Prostate gland (tissue), 2 donors: ENCODE measurements at regions not wholly inside any gene's neighbourhood (a gene's known extent, or its start where the extent isn't known, plus 50 kb on each side); places are given as distances from the start of the nearest gene placed in this dataset.

Experiments used
- CTCF ChIP-seq, 4 experiments: fragments of 200-600 bp in 2 of 4; fragments of 450-650 bp in 2 of 4; sonication (generic) in 2 of 4; IDR thresholded peaks; 1 replicate in 3 of 4; 2 replicates in 1 of 4; pipeline ENCODE4 v1.5.1; 2016 to 2019; ENCODE audit warnings: antibody characterized with exemption in 4 of 4, mild to moderate bottlenecking in 2 of 4, moderate library complexity in 2 of 4
- POLR2AphosphoS5 ChIP-seq: sonication (generic); formaldehyde crosslinking; IDR thresholded peaks from one replicate; pipeline ENCODE4 v1.6.1; 2017; ENCODE audit warnings: antibody characterized with exemption

- no peak for TF ChIP-seq CTCF (IDR thresholded peaks at IDR 0.05)
- TF ChIP-seq POLR2AphosphoS5, result no peak
Measured at GRCh38 chr6:14396392-14396791, 278.8 kb downstream of the CD83 start.
